Prostate gland (tissue), 2 donors: ENCODE measurements at regions not wholly inside any gene's neighbourhood (a gene's known extent, or its start where the extent isn't known, plus 50 kb on each side); places are given as distances from the start of the nearest gene placed in this dataset.

Source experiments
- POLR2A ChIP-seq: fragments of 450-650 bp; IDR thresholded peaks from one replicate; pipeline ENCODE4 v1.6.1; 2016; ENCODE audit warnings: antibody characterized with exemption, mild to moderate bottlenecking
- POLR2AphosphoS5 ChIP-seq: sonication (generic); formaldehyde crosslinking; IDR thresholded peaks from one replicate; pipeline ENCODE4 v1.6.1; 2017; ENCODE audit warnings: antibody characterized with exemption
- TF ChIP-seq, protein P1 (sequence below), 4 experiments: fragments of 200-600 bp in 2 of 4; fragments of 450-650 bp in 2 of 4; sonication (generic) in 2 of 4; IDR thresholded peaks; 1 replicate in 3 of 4; 2 replicates in 1 of 4; pipeline ENCODE4 v1.5.1; 2016 to 2019; ENCODE audit warnings: antibody characterized with exemption in 4 of 4, mild to moderate bottlenecking in 2 of 4, moderate library complexity in 2 of 4

DNA sequence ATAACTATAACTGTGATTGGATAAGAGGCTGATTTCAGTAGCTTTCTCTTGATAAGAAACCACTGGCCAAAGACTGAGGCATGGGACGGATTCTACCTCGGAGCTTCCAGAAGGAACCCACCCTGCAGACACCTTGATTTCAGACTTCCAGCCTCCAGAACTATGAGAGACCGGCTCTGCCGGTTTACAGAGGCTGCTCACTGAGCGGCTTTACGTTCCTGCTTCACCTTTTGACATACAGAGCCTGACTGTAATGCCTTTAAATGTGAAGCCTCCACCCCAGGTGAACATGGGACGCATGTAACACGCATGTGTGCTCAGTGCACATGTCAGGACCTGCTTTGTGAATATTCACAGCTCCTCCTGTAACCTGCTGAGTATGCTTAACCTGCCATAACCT lies 361.5 kb downstream of the CTTN start:
- TF ChIP-seq POLR2A (no peak), POLR2AphosphoS5 (no peak)
- TF ChIP-seq, protein P1, sequence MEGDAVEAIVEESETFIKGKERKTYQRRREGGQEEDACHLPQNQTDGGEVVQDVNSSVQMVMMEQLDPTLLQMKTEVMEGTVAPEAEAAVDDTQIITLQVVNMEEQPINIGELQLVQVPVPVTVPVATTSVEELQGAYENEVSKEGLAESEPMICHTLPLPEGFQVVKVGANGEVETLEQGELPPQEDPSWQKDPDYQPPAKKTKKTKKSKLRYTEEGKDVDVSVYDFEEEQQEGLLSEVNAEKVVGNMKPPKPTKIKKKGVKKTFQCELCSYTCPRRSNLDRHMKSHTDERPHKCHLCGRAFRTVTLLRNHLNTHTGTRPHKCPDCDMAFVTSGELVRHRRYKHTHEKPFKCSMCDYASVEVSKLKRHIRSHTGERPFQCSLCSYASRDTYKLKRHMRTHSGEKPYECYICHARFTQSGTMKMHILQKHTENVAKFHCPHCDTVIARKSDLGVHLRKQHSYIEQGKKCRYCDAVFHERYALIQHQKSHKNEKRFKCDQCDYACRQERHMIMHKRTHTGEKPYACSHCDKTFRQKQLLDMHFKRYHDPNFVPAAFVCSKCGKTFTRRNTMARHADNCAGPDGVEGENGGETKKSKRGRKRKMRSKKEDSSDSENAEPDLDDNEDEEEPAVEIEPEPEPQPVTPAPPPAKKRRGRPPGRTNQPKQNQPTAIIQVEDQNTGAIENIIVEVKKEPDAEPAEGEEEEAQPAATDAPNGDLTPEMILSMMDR (IDR thresholded peaks at IDR 0.05): no peak
